IMR-90 (cell line): ENCODE measurements at regions not wholly inside any gene's neighbourhood (a gene's known extent, or its start where the extent isn't known, plus 50 kb on each side); places are given as distances from the start of the nearest gene placed in this dataset.

Experiments
- ATAC-seq: fragments of 200-7000 bp; cut with Tn5 transposase; 2 replicates; pipeline ENCODE4 v1.9.1; 2020; ENCODE audit warnings: low read depth, mild to moderate bottlenecking, moderate library complexity
- BruUV-seq: library from RNA; stranded (reverse); fragments of 400-500 nt; replicated peaks from 2 replicates; lab custom pipeline; 2021; lab: Mats Ljungman, UMichigan
- CTCF ChIA-PET: fragments of 300-600 bp; formaldehyde crosslinking; extraction: SDS; loops from one replicate; lab custom pipeline; 2021; ENCODE audit warnings: antibody characterized with exemption; lab: Yijun Ruan, JAX
- POLR2A ChIA-PET: fragments of 300-600 bp; sonication (Branson Sonifier 250); formaldehyde crosslinking; loops from one replicate; lab custom pipeline; 2022; ENCODE audit warnings: antibody characterized with exemption; ENCODE audit not compliant: unreplicated experiment; lab: Charles Lee
- DNase-seq: peaks from one replicate; pipeline ENCODE4 v3.0.0; 2013
- H2AFZ ChIP-seq: replicated peaks from 2 replicates; pipeline ENCODE3; 2013; ENCODE audit warnings: low read length, mild to moderate bottlenecking; ENCODE audit not compliant: poor library complexity
- H2AK5ac ChIP-seq: 2 replicates; pipeline ENCODE4 v1.6.1; 2013; ENCODE audit warnings: low read depth, low read length, inconsistent platforms
- H2AK9ac ChIP-seq: replicated peaks from 2 replicates; pipeline ENCODE3; 2013; ENCODE audit warnings: mild to moderate bottlenecking, low read depth, low read length, moderate library complexity; ENCODE audit not compliant: poor library complexity
- H2BK120ac ChIP-seq: 2 replicates; pipeline ENCODE4 v1.6.1; 2013; ENCODE audit warnings: low read depth, low read length, inconsistent platforms
- H2BK15ac ChIP-seq: 3 replicates; pipeline ENCODE4 v1.6.1; 2013; ENCODE audit warnings: low read depth, low read length, inconsistent platforms
- H2BK20ac ChIP-seq: 2 replicates; pipeline ENCODE4 v1.6.1; 2013; ENCODE audit warnings: low read depth, mild to moderate bottlenecking, inconsistent platforms, low read length, moderate library complexity
- H2BK5ac ChIP-seq: 2 replicates; pipeline ENCODE4 v1.6.1; 2013; ENCODE audit warnings: mild to moderate bottlenecking, low read depth, low read length, inconsistent platforms; ENCODE audit not compliant: poor library complexity, severe bottlenecking
- H3K14ac ChIP-seq: replicated peaks from 2 replicates; pipeline ENCODE4 v1.6.1; 2013; ENCODE audit warnings: low read depth, low read length, inconsistent platforms
- H3K18ac ChIP-seq: 2 replicates; pipeline ENCODE4 v1.6.1; 2013; ENCODE audit warnings: low read depth, low read length, control low read depth
- H3K23ac ChIP-seq: 2 replicates; pipeline ENCODE4 v1.6.1; 2013; ENCODE audit warnings: low read depth, low read length, inconsistent platforms
- H3K27ac ChIP-seq: 2 replicates; pipeline ENCODE4 v1.5.1; 2013; ENCODE audit warnings: mild to moderate bottlenecking, control low read depth, low read length; ENCODE audit not compliant: insufficient read depth
- H3K27me3 ChIP-seq: 2 replicates; pipeline ENCODE4 v1.6.1; 2013; ENCODE audit warnings: low read length; ENCODE audit not compliant: control insufficient read depth, insufficient read depth
- H3K36me3 ChIP-seq: 2 replicates; pipeline ENCODE4 v1.6.1; 2013; ENCODE audit warnings: low read length, mixed read lengths; ENCODE audit not compliant: control insufficient read depth, insufficient read depth
- H3K4ac ChIP-seq: 2 replicates; pipeline ENCODE4 v1.6.1; 2013; ENCODE audit warnings: low read depth, low read length, inconsistent platforms
- H3K4me1 ChIP-seq: 2 replicates; pipeline ENCODE4 v1.6.1; 2013; ENCODE audit warnings: low read length, mixed read lengths; ENCODE audit not compliant: control insufficient read depth, insufficient read depth
- H3K4me2 ChIP-seq: 2 replicates; pipeline ENCODE4 v1.6.1; 2013; ENCODE audit warnings: low read depth, mild to moderate bottlenecking, control low read depth, low read length, moderate library complexity
- H3K4me3 ChIP-seq: 2 replicates; pipeline ENCODE4 v1.5.1; 2013; ENCODE audit warnings: low read depth, mild to moderate bottlenecking, control low read depth, low read length, moderate library complexity; ENCODE audit not compliant: insufficient read depth
- H3K56ac ChIP-seq: 2 replicates; pipeline ENCODE4 v1.6.1; 2013; ENCODE audit warnings: low read length, inconsistent platforms; ENCODE audit not compliant: insufficient read depth; ENCODE audit errors: extremely low read depth
- H3K79me1 ChIP-seq, 2 experiments: 2 replicates each; pipeline ENCODE4 v1.6.1; 2013; ENCODE audit warnings: low read length in 2 of 2, inconsistent platforms in 1 of 2, low read depth in 1 of 2
- H3K9ac ChIP-seq: 2 replicates; pipeline ENCODE4 v1.6.1; 2013; ENCODE audit warnings: low read depth, low read length, control low read depth
- H3K9me1 ChIP-seq: 2 replicates; pipeline ENCODE4 v1.6.1; 2013; ENCODE audit warnings: low read length, inconsistent platforms; ENCODE audit not compliant: insufficient read depth
- H3K9me3 ChIP-seq: 2 replicates; pipeline ENCODE4 v1.6.1; 2013; ENCODE audit warnings: low read length; ENCODE audit not compliant: control insufficient read depth, insufficient read depth
- H4K20me1 ChIP-seq: 2 replicates; pipeline ENCODE4 v1.6.1; 2013; ENCODE audit warnings: low read length, inconsistent platforms; ENCODE audit not compliant: insufficient read depth
- H4K5ac ChIP-seq: 2 replicates; pipeline ENCODE4 v1.6.1; 2013; ENCODE audit warnings: mild to moderate bottlenecking, low read depth, low read length, control low read depth
- H4K8ac ChIP-seq, 2 experiments: 2 replicates each; pipeline ENCODE4 v1.6.1; 2013; ENCODE audit warnings: low read depth in 2 of 2, low read length in 2 of 2, control low read depth in 1 of 2, inconsistent platforms in 1 of 2
- H4K91ac ChIP-seq: 2 replicates; pipeline ENCODE4 v1.6.1; 2013; ENCODE audit warnings: low read depth, low read length, inconsistent platforms; ENCODE audit not compliant: insufficient read depth
- CEBPB ChIP-seq: IDR thresholded peaks from 2 replicates; pipeline ENCODE4 v1.6.1; 2012; ENCODE audit warnings: low read depth, low read length, improper control_type of control experiment
- POLR2A ChIP-seq: IDR thresholded peaks from 2 replicates; pipeline ENCODE4 v1.6.1; 2012; ENCODE audit warnings: mild to moderate bottlenecking, low read depth, low read length
- RAD21 ChIP-seq: IDR thresholded peaks from 2 replicates; pipeline ENCODE4 v1.6.1; 2012; ENCODE audit warnings: low read length, improper control_type of control experiment
- WGBS, 2 experiments: methylation state at CpG; one replicate each; pipeline versions ENCODE4 v1.1.5 to v1.1.7; 2013; ENCODE audit warnings: missing lambda C conversion rate in 2 of 2; ENCODE audit not compliant: insufficient read length in 1 of 2; ENCODE audit errors: extremely low coverage in 2 of 2; 5-methylcytosine and 5-hydroxymethylcytosine counted together
- dilution Hi-C: fragments of 300-500 bp; cut with HindIII; formaldehyde crosslinking; loops from one replicate; pipeline ENCODE4 v1.14.3; 2018; ENCODE audit warnings: low sequenced_read_pairs; ENCODE audit not compliant: unreplicated experiment
- in situ Hi-C: fragments of 300-500 bp; cut with MboI; formaldehyde crosslinking; loops from 3 replicates; pipeline ENCODE4 v1.14.3; 2019; ENCODE audit warnings: low sequenced_read_pairs, inconsistent platforms, mixed read lengths
- intact Hi-C: fragments of 100-400 bp; cut with micrococcal nuclease; formaldehyde crosslinking; loops from 2 replicates; pipeline ENCODE4 v1.10.0; 2022
- TF ChIP-seq, protein P1 (sequence below): fragments of 150-350 bp; IDR thresholded peaks from 2 replicates; pipeline ENCODE4 v1.6.1; 2016; ENCODE audit warnings: low read depth, mild to moderate bottlenecking, low read length, moderate library complexity, borderline replicate concordance
- TF ChIP-seq, protein P2 (sequence below): conservative IDR thresholded peaks from 2 replicates; pipeline ENCODE4 v1.5.1; 2012; ENCODE audit warnings: mild to moderate bottlenecking, low read depth, low read length, improper control_type of control experiment
- TF ChIP-seq, protein P3 (sequence below): fragments of 150-350 bp; IDR thresholded peaks from 2 replicates; pipeline ENCODE4 v1.6.1; 2017; ENCODE audit warnings: mild to moderate bottlenecking, antibody characterized with exemption, low read length, low read depth

DNA sequence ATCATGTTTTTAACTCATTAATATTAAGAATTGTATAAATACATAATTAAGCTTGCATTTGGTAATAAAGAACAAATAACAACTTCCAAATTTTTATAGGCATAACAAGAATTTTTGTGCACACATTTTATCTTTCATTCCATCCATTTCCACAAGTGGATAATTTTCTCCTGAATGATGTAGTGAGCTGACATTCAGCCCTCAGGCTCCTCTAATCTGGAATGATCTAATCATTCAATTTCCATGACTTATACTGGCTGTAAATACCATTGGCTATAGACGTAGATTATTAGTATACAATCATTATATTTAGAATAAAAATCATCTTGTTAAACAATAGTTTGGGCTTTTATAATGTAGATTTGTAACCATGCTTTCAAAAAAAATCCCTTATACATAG is 287.2 kb upstream of the GHITM start:
- no peak overlapping the region for H4K5ac ChIP-seq
- no peak overlapping the region for H2BK120ac ChIP-seq
- CTCF ChIA-PET, result interaction anchor here (1.4 kb wide), 1 partner anchor 20 kb away, joined by 3 read pairs; no protein-coding TSS in a partner anchor
- dilution Hi-C loops (no loop called here), intact Hi-C loops (no loop called here), in situ Hi-C loops (loop anchor here (25.0 kb wide), 1 partner anchor 1065 kb away; no protein-coding TSS in a partner anchor)
- no peak overlapping the region for H3K27ac ChIP-seq
- no peak overlapping the region for H3K18ac ChIP-seq
- no peaks in the 10 kb centered on the region for H3K9me1 ChIP-seq
- ATAC-seq, result no peak
- H3K9ac ChIP-seq, result no peak overlapping the region
- POLR2A ChIA-PET, result no interaction called here
- no peak overlapping the region for H3K56ac ChIP-seq
- H2AK9ac ChIP-seq, result no peak overlapping the region
- no peak overlapping the region for H3K14ac ChIP-seq
- H3K9me3 ChIP-seq, result peaks cover 4% of the 10 kb centered on the region; the same call in 1 of the 2 replicates
- WGBS, 2 experiments, result no CpG with 5 or more reads among the region's 1 CpG
- no peaks in the 10 kb centered on the region for H3K79me1 ChIP-seq
- no peak overlapping the region for H2AFZ ChIP-seq
- no TSS peak for BruUV-seq
- no peak overlapping the region for H2BK20ac ChIP-seq
- no peak overlapping the region for H2AK5ac ChIP-seq
- no peaks in the 10 kb centered on the region for H4K20me1 ChIP-seq
- no peak overlapping the region for H4K8ac ChIP-seq
- H3K4ac ChIP-seq, result no peak overlapping the region
- H3K4me1 ChIP-seq, result no peaks in the 10 kb centered on the region
- no peaks in the 10 kb centered on the region for H3K36me3 ChIP-seq
- H3K4me2 ChIP-seq, result no peak overlapping the region
- H3K4me3 ChIP-seq, result no peak overlapping the region
- H3K23ac ChIP-seq, result no peak overlapping the region
- TF ChIP-seq, protein P1, sequence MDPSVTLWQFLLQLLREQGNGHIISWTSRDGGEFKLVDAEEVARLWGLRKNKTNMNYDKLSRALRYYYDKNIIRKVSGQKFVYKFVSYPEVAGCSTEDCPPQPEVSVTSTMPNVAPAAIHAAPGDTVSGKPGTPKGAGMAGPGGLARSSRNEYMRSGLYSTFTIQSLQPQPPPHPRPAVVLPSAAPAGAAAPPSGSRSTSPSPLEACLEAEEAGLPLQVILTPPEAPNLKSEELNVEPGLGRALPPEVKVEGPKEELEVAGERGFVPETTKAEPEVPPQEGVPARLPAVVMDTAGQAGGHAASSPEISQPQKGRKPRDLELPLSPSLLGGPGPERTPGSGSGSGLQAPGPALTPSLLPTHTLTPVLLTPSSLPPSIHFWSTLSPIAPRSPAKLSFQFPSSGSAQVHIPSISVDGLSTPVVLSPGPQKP, result no peak
- TF ChIP-seq RAD21 (no peak), CEBPB (no peak), POLR2A (no peak)
- TF ChIP-seq, protein P2, sequence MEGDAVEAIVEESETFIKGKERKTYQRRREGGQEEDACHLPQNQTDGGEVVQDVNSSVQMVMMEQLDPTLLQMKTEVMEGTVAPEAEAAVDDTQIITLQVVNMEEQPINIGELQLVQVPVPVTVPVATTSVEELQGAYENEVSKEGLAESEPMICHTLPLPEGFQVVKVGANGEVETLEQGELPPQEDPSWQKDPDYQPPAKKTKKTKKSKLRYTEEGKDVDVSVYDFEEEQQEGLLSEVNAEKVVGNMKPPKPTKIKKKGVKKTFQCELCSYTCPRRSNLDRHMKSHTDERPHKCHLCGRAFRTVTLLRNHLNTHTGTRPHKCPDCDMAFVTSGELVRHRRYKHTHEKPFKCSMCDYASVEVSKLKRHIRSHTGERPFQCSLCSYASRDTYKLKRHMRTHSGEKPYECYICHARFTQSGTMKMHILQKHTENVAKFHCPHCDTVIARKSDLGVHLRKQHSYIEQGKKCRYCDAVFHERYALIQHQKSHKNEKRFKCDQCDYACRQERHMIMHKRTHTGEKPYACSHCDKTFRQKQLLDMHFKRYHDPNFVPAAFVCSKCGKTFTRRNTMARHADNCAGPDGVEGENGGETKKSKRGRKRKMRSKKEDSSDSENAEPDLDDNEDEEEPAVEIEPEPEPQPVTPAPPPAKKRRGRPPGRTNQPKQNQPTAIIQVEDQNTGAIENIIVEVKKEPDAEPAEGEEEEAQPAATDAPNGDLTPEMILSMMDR, result no peak
- TF ChIP-seq, protein P3, sequence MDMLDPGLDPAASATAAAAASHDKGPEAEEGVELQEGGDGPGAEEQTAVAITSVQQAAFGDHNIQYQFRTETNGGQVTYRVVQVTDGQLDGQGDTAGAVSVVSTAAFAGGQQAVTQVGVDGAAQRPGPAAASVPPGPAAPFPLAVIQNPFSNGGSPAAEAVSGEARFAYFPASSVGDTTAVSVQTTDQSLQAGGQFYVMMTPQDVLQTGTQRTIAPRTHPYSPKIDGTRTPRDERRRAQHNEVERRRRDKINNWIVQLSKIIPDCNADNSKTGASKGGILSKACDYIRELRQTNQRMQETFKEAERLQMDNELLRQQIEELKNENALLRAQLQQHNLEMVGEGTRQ, result no peak
- H4K91ac ChIP-seq, result no peak overlapping the region
- H2BK5ac ChIP-seq, result no peak overlapping the region
- no peak overlapping the region for H2BK15ac ChIP-seq
- no peaks in the 10 kb centered on the region for H3K27me3 ChIP-seq
- DNase-seq, result no peak
